GM19467 (cell line): ENCODE measurements at regions not wholly inside any gene's neighbourhood (a gene's known extent, or its start where the extent isn't known, plus 50 kb on each side); places are given as distances from the start of the nearest gene placed in this dataset.

Experiments used
- ATAC-seq: cut with Tn5 transposase; IDR thresholded peaks from one replicate; pipeline ENCODE4 v1.9.1; 2021; ENCODE audit warnings: mild to moderate bottlenecking, moderate library complexity; ENCODE audit not compliant: unreplicated experiment

DNA sequence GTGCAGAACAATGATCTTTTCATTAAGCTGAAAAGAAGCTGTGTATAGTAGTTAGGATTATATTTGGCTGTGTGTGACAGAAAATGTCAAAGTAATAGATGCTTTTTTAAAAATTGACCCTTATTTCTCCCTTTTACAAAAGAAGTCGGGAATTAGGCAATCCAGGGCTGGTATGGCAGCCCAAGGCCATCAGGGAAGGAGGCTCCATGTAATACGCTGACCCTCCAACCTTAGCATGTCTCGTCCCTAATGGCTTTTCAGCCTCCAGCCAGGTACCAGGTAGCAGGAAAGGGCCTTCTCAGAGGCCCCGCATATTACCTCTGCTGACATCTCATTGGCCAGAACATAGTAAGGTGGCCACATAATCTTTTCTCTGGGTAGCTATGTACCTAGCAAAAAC lies 79.7 kb downstream of the VCPKMT start:
- no peak for ATAC-seq

DNA sequence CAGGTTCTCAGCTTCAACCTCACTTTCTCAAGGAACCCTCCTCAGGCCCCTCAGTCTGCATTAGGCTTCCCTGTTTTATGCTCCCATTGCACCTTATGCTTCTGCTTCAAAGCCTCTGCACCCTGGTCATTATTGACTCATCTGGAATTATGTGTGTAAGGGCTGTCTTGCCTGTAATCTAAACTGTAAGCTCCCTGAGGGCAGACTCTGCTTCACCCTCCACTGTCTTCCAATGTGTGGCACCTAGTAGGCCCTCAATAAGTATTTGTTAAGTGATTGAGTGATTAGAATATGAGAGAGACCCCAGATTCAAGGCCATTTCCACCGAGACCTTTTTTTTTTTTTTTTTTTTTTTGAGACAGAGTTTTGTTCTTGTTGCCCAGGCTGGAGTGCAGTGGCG lies 79.1 kb downstream of the VCPKMT start:
- no peak for ATAC-seq

DNA sequence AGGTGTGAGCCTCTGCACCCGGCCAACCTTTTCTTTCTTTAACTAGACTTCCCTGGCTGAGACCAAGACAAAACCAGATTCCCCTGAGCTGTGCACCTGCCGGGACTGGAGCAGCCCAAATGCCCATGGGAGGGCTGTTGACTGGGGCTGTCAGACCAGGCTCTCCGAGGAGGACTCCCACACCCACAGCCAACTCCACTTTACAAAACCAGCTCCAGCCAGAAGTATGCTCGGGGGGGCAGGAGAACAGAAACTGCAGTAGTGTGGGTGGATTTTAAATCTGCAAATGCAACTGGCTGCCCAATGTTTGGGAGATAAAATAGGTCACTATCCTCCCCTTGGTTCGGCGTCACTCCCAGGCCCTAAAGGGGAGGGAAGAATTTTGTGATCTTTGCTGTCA lies 78.5 kb downstream of the VCPKMT start:
- ATAC-seq, result no peak

DNA sequence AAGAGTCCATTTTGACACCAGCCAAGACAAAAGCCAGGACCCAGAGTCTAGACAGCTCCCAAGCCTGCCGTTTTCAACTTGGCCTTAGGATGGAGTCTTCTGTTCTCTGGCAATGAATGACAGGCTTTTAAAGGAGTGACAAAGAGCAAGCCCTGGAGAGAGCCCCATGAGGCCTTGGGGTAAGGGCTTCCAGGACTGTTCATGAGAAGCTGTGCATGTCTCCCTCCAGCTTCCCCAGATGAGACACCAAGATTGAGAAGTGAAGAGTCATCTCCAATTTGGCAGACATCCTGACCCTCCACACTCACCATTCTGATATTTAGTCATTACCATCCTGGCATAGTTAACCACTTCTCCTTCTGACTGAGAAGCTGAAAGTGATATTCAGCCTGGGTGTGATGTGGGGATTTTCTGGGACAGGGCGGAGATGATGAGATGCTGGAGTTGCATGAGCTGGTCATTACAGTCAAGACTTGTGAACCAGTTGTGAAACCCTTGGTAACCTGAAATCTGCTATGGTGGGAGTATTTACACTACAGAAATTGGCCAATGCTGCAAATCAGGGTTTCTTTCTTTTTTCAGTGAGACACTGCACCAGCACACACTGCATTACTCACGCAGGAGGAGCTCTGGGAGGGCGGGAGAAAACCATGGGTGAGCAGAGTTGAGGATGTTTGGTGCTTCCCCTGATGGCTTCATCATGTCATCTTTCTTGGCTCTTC lies 77.8 kb downstream of the VCPKMT start:
- peak; percentile 74 for ATAC-seq

DNA sequence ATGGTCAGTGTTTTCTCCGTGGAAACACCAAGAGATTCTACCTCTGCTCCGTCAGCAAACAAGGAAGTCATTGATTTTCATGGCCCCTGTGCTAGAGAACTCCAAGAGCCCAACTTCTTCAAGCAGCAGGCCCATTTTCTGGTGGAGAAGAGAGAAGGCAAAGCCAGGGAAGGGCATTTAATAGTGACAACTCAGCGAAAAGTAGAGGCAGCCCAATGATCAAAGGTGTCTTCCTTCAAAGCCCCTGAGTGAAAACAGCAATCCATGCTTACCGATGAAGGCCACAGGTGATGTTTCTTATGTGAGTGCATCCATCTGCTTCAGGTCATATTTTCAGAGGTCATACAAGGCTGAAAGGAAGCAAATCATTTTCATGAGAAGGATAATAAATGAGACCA lies 77.3 kb downstream of the VCPKMT start:
- ATAC-seq, result no peak

DNA sequence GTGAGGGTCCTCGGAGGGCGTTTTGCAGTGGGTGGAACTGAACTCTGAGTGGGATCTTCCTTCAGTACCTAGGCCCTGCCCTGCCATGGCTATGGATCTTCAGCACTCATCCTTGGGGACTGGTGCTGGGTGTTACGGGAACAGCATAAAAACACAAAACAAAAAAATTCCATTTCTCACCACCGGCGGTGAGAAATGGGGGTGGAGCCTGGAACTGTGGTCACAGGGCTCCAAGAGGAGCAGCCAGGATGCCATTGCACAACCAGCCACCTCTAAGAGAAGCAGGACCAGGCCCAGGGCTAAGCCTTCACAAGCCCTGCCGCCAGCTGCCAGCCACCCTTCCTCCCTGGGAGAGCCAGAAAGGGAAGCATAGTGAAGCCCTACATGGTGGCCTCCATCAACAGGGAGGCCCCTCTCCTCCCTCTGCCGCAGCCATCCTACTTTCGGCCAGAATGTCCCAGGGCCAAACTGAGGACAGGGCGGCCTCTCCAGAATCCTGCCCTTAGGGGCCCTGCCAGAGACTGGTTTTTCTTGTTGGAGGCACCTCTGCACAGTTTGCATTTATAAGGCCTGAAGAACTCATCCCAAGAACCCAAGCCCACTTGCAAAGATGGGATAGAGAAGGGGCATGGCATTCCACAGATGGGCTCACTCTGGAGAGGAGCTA lies 76.5 kb downstream of the VCPKMT start:
- no peak for ATAC-seq

DNA sequence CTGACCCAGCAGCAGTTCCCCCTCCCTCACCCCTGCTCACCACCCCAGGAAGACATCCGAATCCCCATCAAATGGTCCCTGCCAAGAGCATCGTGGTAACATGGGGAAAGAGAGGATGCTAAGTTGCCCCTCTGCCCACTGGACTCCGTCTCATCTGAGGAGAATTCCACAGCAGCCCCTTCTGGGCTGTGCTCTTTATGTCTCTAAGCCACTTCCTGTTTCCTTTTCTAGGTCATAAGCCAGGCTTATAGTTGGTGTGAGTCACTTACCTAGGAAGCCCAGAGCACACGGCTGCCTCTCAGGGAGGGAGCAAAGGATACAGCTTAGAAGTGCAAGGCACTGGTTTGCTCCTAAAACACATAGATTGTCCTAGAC lies 76.0 kb downstream of the VCPKMT start:
- ATAC-seq, result no peak

DNA sequence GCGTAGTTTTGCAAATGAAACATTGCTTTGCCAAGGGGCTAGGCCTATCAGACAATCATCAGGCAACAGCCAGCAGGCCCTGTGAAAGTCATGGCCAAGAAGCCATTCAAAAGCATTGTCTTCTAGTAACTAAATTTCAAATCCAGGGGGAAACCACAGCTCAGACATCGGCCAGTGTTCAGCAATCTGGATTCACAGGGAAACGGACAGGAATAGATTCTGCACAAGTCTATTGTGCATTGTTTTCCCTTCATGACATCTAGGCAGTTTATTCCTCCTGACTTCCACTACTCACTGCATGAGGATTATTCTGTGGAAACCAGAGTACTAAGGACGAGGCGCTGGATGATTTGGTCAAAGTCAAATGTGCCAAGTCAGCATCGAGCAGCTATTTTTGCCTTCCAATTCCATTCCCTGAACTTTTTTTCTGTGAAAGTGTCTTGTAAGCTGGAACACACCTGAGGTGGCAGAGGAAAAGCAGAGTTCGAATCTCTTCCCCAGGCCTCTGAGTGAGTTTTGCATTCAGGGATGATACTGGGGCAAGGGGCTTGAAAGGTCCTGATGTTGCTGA lies 75.4 kb downstream of the VCPKMT start:
- ATAC-seq, result no peak

DNA sequence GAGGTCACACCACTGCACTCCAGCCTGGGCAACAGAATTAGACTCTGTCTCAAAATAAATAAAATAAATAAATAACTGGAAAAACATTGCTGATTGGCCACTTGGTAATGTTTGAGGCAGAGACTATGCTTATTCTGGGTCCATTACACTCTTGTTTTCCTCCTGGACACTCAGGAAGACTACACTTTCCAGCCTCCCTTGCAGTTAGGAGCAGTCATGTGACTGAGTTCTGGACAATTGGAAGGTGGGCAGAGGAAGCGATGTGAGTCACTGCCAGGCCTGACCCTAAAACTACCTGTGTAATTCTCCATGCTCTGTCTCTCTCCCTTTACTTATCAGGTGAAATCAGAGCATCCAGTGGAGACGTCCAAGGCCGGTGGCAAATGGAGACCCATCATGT lies 74.4 kb downstream of the VCPKMT start:
- ATAC-seq, result no peak

DNA sequence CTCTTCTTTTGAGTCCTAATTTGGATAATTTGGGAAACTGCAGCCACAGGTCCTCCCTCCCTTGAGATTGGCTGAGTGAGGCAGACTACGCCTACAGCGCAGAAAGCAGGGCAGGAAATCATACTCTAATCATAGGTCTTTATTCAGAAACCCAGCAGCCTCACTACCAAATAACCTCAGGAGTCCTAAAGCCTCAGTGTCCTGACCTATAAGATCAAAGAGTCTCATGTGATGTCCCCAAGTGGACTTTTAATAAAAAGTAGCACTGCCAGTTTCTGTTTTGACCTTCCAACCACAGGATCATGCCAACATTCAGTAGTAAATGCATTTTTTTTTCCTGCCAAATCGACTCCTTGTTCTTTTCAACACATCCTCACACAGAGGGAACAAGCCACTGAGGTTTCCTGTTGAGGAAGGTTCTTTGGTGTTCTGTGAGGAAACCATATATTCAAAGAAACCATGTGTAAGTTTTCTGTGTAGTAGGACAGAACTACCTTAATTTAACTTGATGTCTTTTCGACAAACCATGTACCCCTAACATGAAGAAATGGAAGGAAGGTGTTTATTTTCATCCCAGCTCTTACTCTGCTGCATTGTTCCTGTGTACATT lies 72.2 kb downstream of the VCPKMT start:
- ATAC-seq, result no peak

DNA sequence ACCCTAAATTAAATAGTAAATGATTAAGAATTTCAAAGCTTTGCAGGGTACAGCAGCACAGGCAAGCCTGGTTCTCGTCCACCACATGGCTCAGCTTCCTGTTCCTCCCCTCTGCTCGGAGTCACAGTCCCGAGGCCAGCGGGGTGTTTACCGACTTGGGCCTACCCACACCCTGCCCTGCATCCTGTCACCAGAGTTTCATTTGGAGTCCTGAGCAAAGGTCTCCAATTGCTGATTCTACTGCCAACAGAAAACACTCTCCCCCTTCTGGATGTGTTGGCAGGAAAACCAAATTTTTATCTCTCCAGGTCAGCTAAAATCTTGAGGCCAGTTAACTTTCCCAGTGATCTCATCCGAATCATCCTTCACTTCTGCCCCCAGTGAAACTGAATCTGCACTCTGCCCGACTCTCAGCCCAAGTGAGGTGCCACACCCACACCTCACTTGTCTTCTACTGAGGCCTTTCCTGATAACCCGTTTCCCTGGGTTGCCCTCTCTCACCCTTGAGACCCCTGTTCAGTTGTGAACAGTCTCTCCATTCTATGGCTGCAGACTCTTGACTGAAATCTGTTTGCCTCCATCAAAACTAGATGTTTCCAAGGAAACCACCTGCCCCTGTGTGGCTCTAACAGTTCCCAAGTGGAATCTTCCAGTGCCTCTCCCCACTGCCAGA lies 71.2 kb downstream of the VCPKMT start:
- ATAC-seq, result peak; percentile 76

DNA sequence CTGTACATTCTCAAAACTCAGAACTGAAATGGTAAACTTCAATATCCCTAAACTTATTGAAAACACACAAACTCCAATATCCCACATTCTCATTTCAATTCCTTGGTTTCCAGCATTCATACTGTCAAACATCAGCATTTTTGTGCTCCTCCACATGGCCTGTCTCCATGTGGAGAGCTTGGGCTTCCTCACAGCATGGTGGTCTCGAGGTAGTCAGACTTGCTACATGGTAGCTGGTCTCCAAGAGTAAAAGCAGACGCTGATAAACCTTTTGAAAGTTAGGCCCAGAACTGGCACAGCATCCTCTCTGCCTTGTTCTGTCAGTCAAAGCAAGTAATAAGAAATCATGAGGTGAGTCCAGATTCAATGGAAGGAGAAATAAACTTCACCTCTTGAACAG lies 70.5 kb downstream of the VCPKMT start:
- no peak for ATAC-seq

DNA sequence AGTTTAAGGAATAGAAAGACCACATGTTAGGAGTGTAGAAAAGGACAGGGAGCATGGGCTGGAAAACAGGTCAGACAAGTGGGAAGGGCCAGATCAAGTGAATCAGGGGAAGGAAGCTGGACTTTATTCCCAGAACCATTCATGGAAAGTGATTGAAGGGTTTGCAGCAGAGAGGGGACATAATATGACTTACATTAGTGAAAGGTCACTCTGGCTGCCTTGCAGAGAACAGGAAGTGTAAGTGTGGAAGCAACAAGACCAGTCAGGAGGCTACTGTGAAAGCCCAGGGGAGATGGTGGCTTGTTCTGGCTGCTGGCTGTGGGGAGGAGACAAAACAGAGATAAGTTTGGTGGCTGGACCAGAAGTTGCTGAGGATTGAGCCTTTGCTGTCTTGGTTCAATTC lies 69.1 kb downstream of the VCPKMT start:
- ATAC-seq, result peak; percentile 45

DNA sequence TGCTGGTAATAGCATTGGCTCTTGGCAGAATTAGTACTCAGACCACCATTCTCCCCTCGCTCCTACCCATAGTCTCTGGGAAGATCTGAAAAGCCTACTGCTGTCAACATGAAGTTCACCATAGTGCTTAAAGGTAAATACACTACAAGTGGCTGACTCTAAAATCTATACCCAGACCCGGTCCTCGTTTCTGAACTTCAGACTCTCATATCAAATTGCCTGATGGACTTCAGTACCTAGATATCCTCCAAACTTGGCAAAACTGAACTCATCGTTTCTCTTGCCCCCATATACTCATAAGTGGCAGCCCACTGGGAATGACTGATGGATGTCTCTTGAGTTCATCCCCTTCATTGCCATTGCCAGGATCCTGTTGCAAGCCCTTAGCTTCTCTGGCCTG lies 67.3 kb downstream of the VCPKMT start:
- ATAC-seq, result no peak

DNA sequence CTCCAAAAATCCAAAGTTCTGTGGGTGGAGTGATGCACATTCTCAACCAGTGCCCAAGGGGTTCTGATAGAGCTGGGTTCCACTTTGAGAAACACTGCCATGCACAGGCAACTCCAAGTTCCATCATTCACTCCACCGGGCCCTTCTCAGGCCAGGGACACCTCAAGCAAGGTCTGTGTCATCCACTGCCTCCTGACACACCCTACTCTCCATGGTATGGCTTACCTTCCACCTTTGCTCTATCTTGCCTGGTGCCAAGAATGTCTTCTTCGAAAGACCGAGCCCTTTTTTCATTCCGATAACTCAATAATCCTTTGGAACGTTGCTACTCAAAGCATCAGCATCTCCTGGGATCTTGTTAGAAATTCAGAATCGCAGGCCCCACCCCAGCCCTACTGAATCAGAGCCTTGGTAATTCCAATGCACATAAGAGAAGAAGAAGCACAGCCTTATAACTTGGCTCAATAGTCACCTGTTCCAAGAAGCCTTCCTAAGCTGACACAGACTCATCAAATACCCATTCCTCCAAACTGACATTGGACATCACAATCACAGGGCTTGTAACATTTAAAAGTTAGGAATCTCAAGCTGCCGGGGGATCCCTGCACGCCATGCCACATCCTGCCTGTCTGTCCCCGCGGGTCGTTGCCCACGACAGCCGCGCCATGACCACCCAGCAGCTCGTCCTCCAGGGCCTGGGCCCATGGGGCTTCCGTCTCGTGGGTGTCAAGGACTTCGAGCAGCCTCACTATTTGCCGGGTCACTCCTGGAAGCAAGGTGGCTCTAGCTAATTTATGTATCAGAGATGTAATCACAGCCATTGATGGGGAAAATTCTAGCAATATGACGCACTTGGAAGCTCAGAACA lies 66.4 kb downstream of the VCPKMT start:
- no peak for ATAC-seq

DNA sequence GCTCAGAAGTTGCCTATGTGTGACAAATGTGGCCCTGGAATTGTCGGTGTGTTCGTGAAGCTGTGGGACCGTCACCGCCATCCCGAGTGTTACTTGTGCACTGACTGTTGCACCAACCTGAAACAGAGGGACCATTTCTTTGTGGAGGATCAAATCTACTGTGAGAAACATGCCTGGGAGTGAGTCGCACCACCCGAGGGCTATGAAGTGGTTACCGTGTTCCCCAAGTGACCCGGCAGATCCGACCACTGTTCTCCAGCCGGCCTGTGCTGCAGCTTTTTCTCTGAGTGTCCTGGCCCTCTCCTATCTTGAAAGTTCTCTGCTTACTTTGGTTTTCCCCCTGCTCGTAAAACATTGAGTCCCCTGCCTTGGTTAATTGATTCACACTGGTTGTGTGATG lies 65.3 kb downstream of the VCPKMT start:
- no peak for ATAC-seq

DNA sequence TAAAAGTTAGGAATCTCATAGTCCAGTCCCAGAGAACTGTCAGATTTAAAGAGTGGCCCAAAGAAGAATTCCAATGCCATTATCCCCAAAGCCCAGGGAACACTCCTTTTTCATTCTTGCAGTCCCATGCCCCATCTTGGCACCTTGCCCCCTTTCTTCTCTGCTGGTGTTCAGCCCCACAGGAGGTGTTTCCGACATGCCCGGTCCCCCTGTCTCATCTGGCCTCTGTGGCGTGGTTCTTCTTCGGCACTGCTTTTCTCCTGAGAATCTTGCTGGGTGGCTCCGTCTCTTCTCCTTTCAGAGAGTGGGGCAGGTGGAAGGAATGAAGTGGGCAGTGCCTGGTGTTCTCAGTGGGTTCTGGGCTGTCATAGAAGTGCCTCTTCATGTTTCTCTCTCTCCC lies 64.7 kb downstream of the VCPKMT start:
- ATAC-seq, result no peak

DNA sequence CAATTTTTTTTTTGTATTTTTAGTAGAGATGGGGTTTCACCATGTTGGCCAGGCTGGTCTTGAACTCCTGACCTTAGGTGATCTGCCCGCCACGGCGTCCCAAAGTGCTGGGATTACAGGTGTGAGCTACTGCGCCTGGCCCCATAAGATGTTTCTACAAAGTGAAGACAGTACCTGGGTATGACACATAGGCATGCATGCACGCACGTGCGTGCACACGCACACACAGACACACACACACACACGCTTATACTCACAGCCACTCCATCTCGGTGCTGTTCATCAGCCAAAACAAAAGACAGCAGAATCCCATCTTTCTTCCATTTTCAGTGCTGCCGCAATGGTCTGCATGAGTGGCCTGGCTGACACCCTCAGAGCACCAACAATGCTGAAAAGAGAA lies 63.9 kb downstream of the VCPKMT start:
- ATAC-seq, result no peak

DNA sequence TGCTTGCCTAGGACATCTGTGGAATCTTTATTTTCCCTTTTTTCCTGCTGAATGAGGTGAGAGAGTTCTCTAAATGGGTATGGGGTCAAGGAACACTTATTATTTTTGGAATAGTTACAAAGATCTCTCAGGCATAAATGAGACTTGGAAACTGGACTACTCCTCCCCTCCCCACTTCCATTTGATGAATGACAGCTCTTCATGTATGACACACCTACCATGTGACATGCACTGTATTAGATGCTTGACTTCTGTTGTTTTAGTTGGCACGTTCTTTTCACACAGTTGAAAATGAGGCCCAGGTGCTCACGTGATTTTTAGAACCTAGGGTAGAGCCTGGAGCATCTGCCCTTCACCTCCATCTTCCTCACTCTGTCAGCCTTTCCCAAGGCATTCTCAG lies 62.4 kb downstream of the VCPKMT start:
- no peak for ATAC-seq

DNA sequence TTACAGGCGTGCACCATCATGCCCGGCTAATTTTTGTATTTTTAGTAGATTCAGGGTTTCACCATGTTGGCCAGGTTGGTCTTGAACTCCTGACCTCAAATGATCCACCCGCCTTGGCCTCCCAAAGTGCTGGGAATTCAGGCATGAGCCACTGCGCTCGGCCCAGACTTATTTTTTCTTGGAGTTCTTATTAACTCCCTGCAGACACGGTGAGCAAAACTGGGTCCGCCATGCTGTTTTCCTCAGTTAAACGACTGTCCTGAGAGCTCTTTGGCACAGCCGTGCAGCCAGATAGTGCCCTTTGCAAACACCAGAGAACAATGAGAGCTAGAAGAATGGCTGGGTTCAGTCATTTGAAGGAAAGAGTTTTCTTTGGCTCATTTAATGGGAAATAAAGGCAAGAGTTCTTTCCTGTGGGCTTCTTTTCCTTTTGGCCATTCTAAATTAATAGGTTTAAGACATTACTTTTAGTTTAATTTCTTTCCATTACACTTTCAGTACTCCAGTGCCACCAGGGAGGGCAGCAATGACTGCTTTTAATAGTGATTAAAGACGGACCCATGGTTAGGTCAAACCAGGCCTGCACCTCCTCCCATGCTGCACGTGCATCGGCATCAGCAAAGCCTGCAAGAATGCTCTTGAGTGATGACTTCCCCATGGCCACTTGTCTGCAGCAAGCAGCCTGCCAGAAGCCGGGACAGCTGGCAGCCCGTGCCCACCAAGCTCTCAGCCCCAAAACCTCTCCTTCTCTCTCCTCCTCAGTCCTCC lies 60.7 kb downstream of the VCPKMT start:
- ATAC-seq, result no peak
